ENCODE measurements at regions not wholly inside any gene's neighbourhood (a gene's known extent, or its start where the extent isn't known, plus 50 kb on each side); places are given as distances from the start of the nearest gene placed in this dataset.

GRCh38 chr13:47017476-47017875 is 120.6 kb upstream of the HTR2A start:
- H3K36me3 ChIP-seq = no peaks in the 10 kb centered on the region
- no peaks in the 10 kb centered on the region for H3K4me1 ChIP-seq
- H3K4me3 ChIP-seq = no peak overlapping the region
- no peak for DNase-seq (ENCODE audit: extremely low spot score)
- 87% methylated on average over 1 of the region's 1 CpG for WGBS
- TF ChIP-seq CTCF (IDR thresholded peaks at IDR 0.05) (no peak), POLR2AphosphoS5 (IDR thresholded peaks at IDR 0.05) (no peak), POLR2A (IDR thresholded peaks at IDR 0.05; ENCODE audit: low read depth) (no peak), EP300 (IDR thresholded peaks at IDR 0.05) (no peak)
- H3K9me3 ChIP-seq = peaks cover 0 to 8% (median 0%) of the 10 kb centered on the region in 4 donors
- H3K27me3 ChIP-seq = no peaks in the 10 kb centered on the region
- no peak overlapping the region for H3K27ac ChIP-seq (replicated peaks in 1 of 4)
- intact Hi-C loops (cut with DNase I) = no loop called here

- TF ChIP-seq EP300 (IDR thresholded peaks at IDR 0.05) (no peak), CTCF (IDR thresholded peaks at IDR 0.05) (no peak), POLR2AphosphoS5 (IDR thresholded peaks at IDR 0.05) (no peak), POLR2A (IDR thresholded peaks at IDR 0.05; ENCODE audit: low read depth) (no peak)
- H3K9me3 ChIP-seq = no peaks in the 10 kb centered on the region
- no peak overlapping the region for H3K4me3 ChIP-seq
- WGBS = 93% methylated on average over 2 of the region's 2 CpGs
- H3K4me1 ChIP-seq = no peaks in the 10 kb centered on the region
- DNase-seq (ENCODE audit: extremely low spot score) = no peak
- no peaks in the 10 kb centered on the region for H3K36me3 ChIP-seq
- H3K27ac ChIP-seq (replicated peaks in 1 of 4) = no peak overlapping the region
- H3K27me3 ChIP-seq = no peaks in the 10 kb centered on the region
- intact Hi-C loops (cut with DNase I) = no loop called here
Measured at GRCh38 chr13:47008318-47008717, 111.5 kb upstream of the HTR2A start.

DNA sequence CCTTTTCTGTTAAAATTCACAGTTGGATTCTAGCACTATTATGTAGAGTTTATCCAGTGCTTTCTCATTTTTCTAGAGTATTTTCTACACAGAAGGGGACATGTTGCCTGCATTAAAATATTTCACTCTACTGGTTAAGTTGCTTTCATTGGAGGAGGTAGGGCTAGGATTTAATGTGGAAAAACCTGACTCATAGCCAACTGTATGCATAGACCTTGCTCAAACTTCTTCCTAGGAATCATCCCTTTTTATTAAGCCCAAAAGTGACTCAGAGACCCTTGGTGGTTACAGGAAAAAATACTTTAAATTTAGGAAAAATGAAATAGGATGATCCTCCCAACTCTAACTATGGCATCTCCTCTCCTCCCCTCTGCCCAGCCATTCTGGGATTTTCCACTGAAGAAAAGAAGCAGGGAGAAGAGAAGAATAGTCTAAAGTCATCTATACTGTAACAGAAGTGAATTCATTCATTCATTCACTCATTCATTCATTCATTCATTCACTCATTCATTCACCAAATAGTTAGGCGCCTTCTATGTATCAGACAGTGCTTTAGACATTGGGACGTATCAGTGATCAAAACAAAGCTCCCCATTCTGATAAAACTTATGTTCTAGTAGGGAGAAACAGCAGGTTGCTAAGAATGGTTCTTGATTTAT is 109.0 kb upstream of the HTR2A start:
- 93% methylated on average over 2 of the region's 2 CpGs for WGBS
- no peaks in the 10 kb centered on the region for H3K27me3 ChIP-seq
- H3K36me3 ChIP-seq = no peaks in the 10 kb centered on the region
- DNase-seq (ENCODE audit: extremely low spot score) = no peak
- TF ChIP-seq POLR2AphosphoS5 (IDR thresholded peaks at IDR 0.05) (no peak), POLR2A (IDR thresholded peaks at IDR 0.05; ENCODE audit: low read depth) (no peak), EP300 (IDR thresholded peaks at IDR 0.05) (no peak), CTCF (IDR thresholded peaks at IDR 0.05) (no peak)
- no peak overlapping the region for H3K4me3 ChIP-seq
- H3K4me1 ChIP-seq = no peaks in the 10 kb centered on the region
- H3K27ac ChIP-seq (replicated peaks in 1 of 4) = no peak overlapping the region
- H3K9me3 ChIP-seq = no peaks in the 10 kb centered on the region
- intact Hi-C loops (cut with DNase I) = no loop called here

GRCh38 chr13:47004540-47004939 is 107.7 kb upstream of the HTR2A start:
- Histone ChIP-seq H3K27me3 (no peaks in the 10 kb centered on the region), H3K4me1 (no peaks in the 10 kb centered on the region), H3K36me3 (no peaks in the 10 kb centered on the region), H3K4me3 (no peak overlapping the region), H3K9me3 (no peaks in the 10 kb centered on the region), H3K27ac (replicated peaks in 1 of 4) (no peak overlapping the region)
- WGBS = 91% methylated on average over 1 of the region's 1 CpG
- DNase-seq (ENCODE audit: extremely low spot score) = no peak
- TF ChIP-seq EP300 (IDR thresholded peaks at IDR 0.05) = no peak
- TF ChIP-seq POLR2AphosphoS5 (IDR thresholded peaks at IDR 0.05) = no peak
- no peak for TF ChIP-seq CTCF (IDR thresholded peaks at IDR 0.05)
- TF ChIP-seq POLR2A (IDR thresholded peaks at IDR 0.05; ENCODE audit: low read depth) = no peak
- intact Hi-C loops (cut with DNase I) = no loop called here

- Histone ChIP-seq H3K36me3 (no peaks in the 10 kb centered on the region), H3K4me3 (no peak overlapping the region), H3K9me3 (no peaks in the 10 kb centered on the region), H3K27me3 (no peaks in the 10 kb centered on the region), H3K4me1 (no peaks in the 10 kb centered on the region), H3K27ac (replicated peaks in 1 of 4) (no peak overlapping the region)
- TF ChIP-seq POLR2AphosphoS5 (IDR thresholded peaks at IDR 0.05) (no peak), EP300 (IDR thresholded peaks at IDR 0.05) (no peak), POLR2A (IDR thresholded peaks at IDR 0.05; ENCODE audit: low read depth) (no peak), CTCF (IDR thresholded peaks at IDR 0.05) (no peak)
- DNase-seq (ENCODE audit: extremely low spot score) = no peak
- intact Hi-C loops (cut with DNase I) = no loop called here
- 46% methylated on average over 2 of the region's 2 CpGs for WGBS
Measured at GRCh38 chr13:47004027-47004426, 107.2 kb upstream of the HTR2A start.

Data from esophagus muscularis mucosa (tissue), 4 donors.